Panc1 (cell line): ENCODE measurements at regions not wholly inside any gene's neighbourhood (a gene's known extent, or its start where the extent isn't known, plus 50 kb on each side); places are given as distances from the start of the nearest gene placed in this dataset.
"Not testable (repeated sequence)": the region's sequence is repeated elsewhere in the genome, so short reads cannot be mapped to it uniquely, and the experiment has no call there.

Experiments used
- ATAC-seq: fragments of 200-7000 bp; cut with Tn5 transposase; 2 replicates; pipeline ENCODE4 v1.9.1; 2020; ENCODE audit warnings: mild to moderate bottlenecking, moderate library complexity
- BruUV-seq: library from RNA; stranded (reverse); fragments of 400-500 nt; replicated peaks from 2 replicates; lab custom pipeline; 2021; lab: Mats Ljungman, UMichigan
- CTCF ChIA-PET: fragments of 300-600 bp; sonication (Branson Sonifier 250); formaldehyde crosslinking; loops from one replicate; lab custom pipeline; 2022; ENCODE audit warnings: antibody characterized with exemption; lab: Charles Lee
- POLR2A ChIA-PET: fragments of 300-600 bp; sonication (Branson Sonifier 250); formaldehyde crosslinking; loops from one replicate; lab custom pipeline; 2022; ENCODE audit warnings: antibody characterized with exemption; lab: Charles Lee
- DNase-seq: peaks from one replicate; pipeline ENCODE4 v3.0.0-alpha.2; 2010; ENCODE audit warnings: low read depth, low spot score
- H3K27ac ChIP-seq: 2 replicates; pipeline ENCODE4 v1.5.1; 2011; ENCODE audit warnings: mild to moderate bottlenecking, low read length, inconsistent platforms
- H3K27me3 ChIP-seq: fragments of 200-500 bp; sonication (Bioruptor generic); 2 replicates; pipeline ENCODE4 v1.6.0; 2014; ENCODE audit warnings: low read length, inconsistent platforms; ENCODE audit not compliant: control insufficient read depth, insufficient read depth
- H3K36me3 ChIP-seq: fragments of 200-500 bp; sonication (Bioruptor generic); 2 replicates; pipeline ENCODE4 v1.5.1; 2014; ENCODE audit warnings: inconsistent platforms, mild to moderate bottlenecking, low read length, moderate library complexity; ENCODE audit not compliant: control insufficient read depth, insufficient read depth
- H3K4me1 ChIP-seq: 2 replicates; pipeline ENCODE4 v1.5.1; 2011; ENCODE audit warnings: inconsistent platforms, mild to moderate bottlenecking, low read length, moderate library complexity; ENCODE audit not compliant: control insufficient read depth, insufficient read depth
- H3K4me3 ChIP-seq, 2 experiments: 2 replicates each; pipeline ENCODE4 v1.5.1; 2011 to 2012; ENCODE audit warnings: low read depth in 2 of 2, low read length in 2 of 2, mild to moderate bottlenecking in 2 of 2, inconsistent platforms in 1 of 2, moderate library complexity in 1 of 2
- H3K9me3 ChIP-seq: fragments of 200-500 bp; sonication (Bioruptor generic); 2 replicates; pipeline ENCODE4 v1.5.1; 2014; ENCODE audit warnings: low read depth, mild to moderate bottlenecking, inconsistent platforms, low read length, moderate library complexity; ENCODE audit not compliant: control insufficient read depth, insufficient read depth
- CTCF ChIP-seq: fragments of 450-650 bp; IDR thresholded peaks from 2 replicates; pipeline ENCODE4 v1.5.1; 2017; ENCODE audit warnings: mild to moderate bottlenecking
- POLR2AphosphoS5 ChIP-seq: IDR thresholded peaks from 2 replicates; pipeline ENCODE4 v1.6.1; 2012; ENCODE audit warnings: mild to moderate bottlenecking, low read depth, low read length, moderate library complexity
- REST ChIP-seq, 2 experiments: IDR thresholded peaks; 2 replicates each; pipeline ENCODE4 v1.6.1; 2011 to 2012; ENCODE audit warnings: low read depth in 2 of 2, control low read depth in 1 of 2, low read length in 1 of 2, mild to moderate bottlenecking in 1 of 2, moderate library complexity in 1 of 2; ENCODE audit not compliant: insufficient read depth in 1 of 2
- SIN3A ChIP-seq: IDR thresholded peaks from 2 replicates; pipeline ENCODE4 v1.6.1; 2012; ENCODE audit warnings: low read depth, mild to moderate bottlenecking, low read length, moderate library complexity, borderline replicate concordance; ENCODE audit not compliant: insufficient read depth
- TCF7L2 ChIP-seq: IDR thresholded peaks from 2 replicates; pipeline ENCODE4 v1.6.1; 2011; ENCODE audit warnings: mild to moderate bottlenecking, low read depth, low read length, inconsistent platforms
- in situ Hi-C: cut with HindIII; loops from 2 replicates; pipeline ENCODE4 v1.10.0; 2016; ENCODE audit warnings: low sequenced_read_pairs, low pct_unique_long_range_greater_than_20kb
- intact Hi-C: fragments of 100-400 bp; cut with micrococcal nuclease; formaldehyde crosslinking; loops from one replicate; pipeline ENCODE4 v1.10.0; 2022; ENCODE audit not compliant: unreplicated experiment

GRCh38 chr6:66173587-66173986, 466.6 kb upstream of the EYS start:
- DNase-seq (no peak), ATAC-seq (no peak)
- Histone ChIP-seq H3K27me3 (no peaks in the 10 kb centered on the region), H3K4me3 (no peak overlapping the region), H3K4me1 (no peaks in the 10 kb centered on the region), H3K36me3 (no peaks in the 10 kb centered on the region), H3K9me3 (no peaks in the 10 kb centered on the region; the same call in 1 of the 2 replicates), H3K27ac (no peak overlapping the region)
- CTCF ChIA-PET, result no interaction called here
- BruUV-seq, result no TSS peak
- no peak for TF ChIP-seq REST (IDR thresholded peaks at IDR 0.05; ENCODE audit: insufficient read depth in 1 of 2, low read depth in 2 of 2, low read length in 1 of 2)
- no peak for TF ChIP-seq CTCF
- in situ Hi-C loops (no loop called here), intact Hi-C loops (no loop called here)
- POLR2A ChIA-PET, result no interaction called here

- H3K4me3 ChIP-seq, in situ Hi-C loops, H3K9me3 ChIP-seq, POLR2A ChIA-PET, H3K4me1 ChIP-seq, ATAC-seq, DNase-seq, H3K27me3 ChIP-seq, BruUV-seq, CTCF ChIA-PET, H3K36me3 ChIP-seq, H3K27ac ChIP-seq, intact Hi-C loops: not testable (repeated sequence)
These were observed 459.7 kb upstream of the EYS start for GRCh38 chr6:66166713-66167112.

- in situ Hi-C loops, result no loop called here
- no TSS peak for BruUV-seq
- Histone ChIP-seq H3K9me3 (peaks cover 5% of the 10 kb centered on the region; the same call in 1 of the 2 replicates), H3K4me1 (no peaks in the 10 kb centered on the region), H3K27ac (no peak overlapping the region), H3K27me3 (no peaks in the 10 kb centered on the region), H3K36me3 (no peaks in the 10 kb centered on the region), H3K4me3 (no peak overlapping the region)
- ATAC-seq, result no peak
- POLR2A ChIA-PET, result no interaction called here
- CTCF ChIA-PET, result no interaction called here
- intact Hi-C loops, result no loop called here
- no peak for DNase-seq
- TF ChIP-seq REST (IDR thresholded peaks at IDR 0.05; ENCODE audit: insufficient read depth in 1 of 2, low read depth in 2 of 2, low read length in 1 of 2) (no peak), TCF7L2 (no peak), POLR2AphosphoS5 (no peak), CTCF (no peak), SIN3A (no peak)
These were observed 454.6 kb upstream of the EYS start for GRCh38 chr6:66161546-66162108.
